Adipocyte (in vitro differentiated cells): ENCODE measurements at regions not wholly inside any gene's neighbourhood (a gene's known extent, or its start where the extent isn't known, plus 50 kb on each side); places are given as distances from the start of the nearest gene placed in this dataset.
"Not testable (repeated sequence)": the region's sequence is repeated elsewhere in the genome, so short reads cannot be mapped to it uniquely, and the experiment has no call there.

Experiments
- DNase-seq: peaks from one replicate; pipeline ENCODE4 v3.0.0-alpha.2; 2015; ENCODE audit warnings: low read depth
- H3K27me3 ChIP-seq: replicated peaks from 2 replicates; pipeline ENCODE4 v1.7.0; 2013; ENCODE audit warnings: mild to moderate bottlenecking, low read length, moderate library complexity; ENCODE audit not compliant: control insufficient read depth, insufficient read depth
- H3K36me3 ChIP-seq: 2 replicates; pipeline ENCODE4 v1.7.0; 2013; ENCODE audit warnings: low read length, mild to moderate bottlenecking, moderate library complexity; ENCODE audit not compliant: control insufficient read depth, insufficient read depth, severe bottlenecking
- H3K4me1 ChIP-seq: 2 replicates; pipeline ENCODE4 v1.7.0; 2013; ENCODE audit warnings: mild to moderate bottlenecking, low read length, moderate library complexity; ENCODE audit not compliant: control insufficient read depth, insufficient read depth
- H3K4me3 ChIP-seq: 2 replicates; pipeline ENCODE4 v1.7.0; 2013; ENCODE audit warnings: mild to moderate bottlenecking, low read length, moderate library complexity
- H3K9ac ChIP-seq: 2 replicates; pipeline ENCODE4 v1.7.0; 2013; ENCODE audit warnings: mild to moderate bottlenecking, low read length, moderate library complexity
- H3K9me3 ChIP-seq: 2 replicates; pipeline ENCODE4 v1.7.0; 2013; ENCODE audit warnings: mild to moderate bottlenecking, low read length, moderate library complexity; ENCODE audit not compliant: control insufficient read depth

DNA sequence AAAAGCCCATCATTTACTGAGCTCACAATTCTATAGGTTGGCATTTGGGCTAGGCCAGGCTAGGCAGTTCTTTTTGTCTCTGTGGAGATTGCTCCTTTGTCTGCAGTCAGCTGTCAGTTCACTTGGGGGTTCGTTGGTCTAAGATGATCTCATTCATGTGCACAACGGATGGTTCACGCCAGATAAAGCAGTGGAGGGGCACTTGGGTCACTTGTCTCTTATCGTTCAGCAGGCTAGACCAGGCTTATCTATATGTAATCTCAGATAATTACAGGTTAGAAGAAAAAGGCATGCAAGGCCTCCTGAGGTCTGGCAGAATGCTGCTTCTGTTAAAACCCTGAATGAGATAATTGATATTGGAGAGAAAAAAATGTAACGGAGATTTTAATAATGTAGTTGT is 119.0 kb upstream of the ATP2B1 start:
- DNase-seq: no peak
- H3K4me1 ChIP-seq: no peaks in the 10 kb centered on the region
- no peaks in the 10 kb centered on the region for H3K27me3 ChIP-seq
- no peak overlapping the region for H3K9ac ChIP-seq
- no peak overlapping the region for H3K4me3 ChIP-seq
- no peaks in the 10 kb centered on the region for H3K9me3 ChIP-seq
- H3K36me3 ChIP-seq: no peaks in the 10 kb centered on the region

- Histone ChIP-seq H3K36me3 (no peaks in the 10 kb centered on the region), H3K9me3 (no peaks in the 10 kb centered on the region), H3K4me3 (no peak overlapping the region), H3K27me3 (no peaks in the 10 kb centered on the region), H3K9ac (no peak overlapping the region), H3K4me1 (no peaks in the 10 kb centered on the region)
- no peak for DNase-seq
Observed at GRCh38 chr12:89826468-89826867, 117.8 kb upstream of the ATP2B1 start.

GRCh38 chr12:89825591-89826449 is 117.2 kb upstream of the ATP2B1 start:
- H3K9me3 ChIP-seq: no peaks in the 10 kb centered on the region
- no peaks in the 10 kb centered on the region for H3K36me3 ChIP-seq
- no peak overlapping the region for H3K9ac ChIP-seq
- H3K4me1 ChIP-seq: no peaks in the 10 kb centered on the region
- DNase-seq: no peak
- H3K27me3 ChIP-seq: no peaks in the 10 kb centered on the region
- H3K4me3 ChIP-seq: no peak overlapping the region

GRCh38 chr12:89824822-89825221 is 116.2 kb upstream of the ATP2B1 start:
- H3K9ac ChIP-seq: no peak overlapping the region
- no peak for DNase-seq
- no peaks in the 10 kb centered on the region for H3K36me3 ChIP-seq
- no peaks in the 10 kb centered on the region for H3K9me3 ChIP-seq
- H3K27me3 ChIP-seq: no peaks in the 10 kb centered on the region
- H3K4me1 ChIP-seq: no peaks in the 10 kb centered on the region
- no peak overlapping the region for H3K4me3 ChIP-seq

DNA sequence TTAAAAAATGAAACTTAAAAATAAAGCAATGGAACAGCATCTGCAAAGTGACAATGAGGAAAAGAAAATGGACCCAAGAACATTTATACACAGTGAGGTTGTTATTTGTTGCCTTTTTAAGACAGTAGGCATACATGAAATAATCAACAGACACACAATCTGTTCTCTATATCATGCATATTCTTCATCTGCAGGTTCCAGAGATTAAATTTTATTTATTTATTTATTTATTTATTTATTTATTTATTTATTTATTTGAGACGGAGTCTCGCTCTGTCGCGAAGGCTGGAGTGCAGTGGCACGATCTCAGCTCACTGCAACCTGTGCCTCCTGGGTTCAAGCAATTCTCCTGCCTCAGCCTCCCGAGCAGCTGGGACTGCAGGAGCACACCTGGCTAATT is 114.4 kb upstream of the ATP2B1 start:
- not testable (repeated sequence) for H3K4me1 ChIP-seq, H3K27me3 ChIP-seq, DNase-seq, H3K9ac ChIP-seq, H3K9me3 ChIP-seq, H3K36me3 ChIP-seq, H3K4me3 ChIP-seq

DNA sequence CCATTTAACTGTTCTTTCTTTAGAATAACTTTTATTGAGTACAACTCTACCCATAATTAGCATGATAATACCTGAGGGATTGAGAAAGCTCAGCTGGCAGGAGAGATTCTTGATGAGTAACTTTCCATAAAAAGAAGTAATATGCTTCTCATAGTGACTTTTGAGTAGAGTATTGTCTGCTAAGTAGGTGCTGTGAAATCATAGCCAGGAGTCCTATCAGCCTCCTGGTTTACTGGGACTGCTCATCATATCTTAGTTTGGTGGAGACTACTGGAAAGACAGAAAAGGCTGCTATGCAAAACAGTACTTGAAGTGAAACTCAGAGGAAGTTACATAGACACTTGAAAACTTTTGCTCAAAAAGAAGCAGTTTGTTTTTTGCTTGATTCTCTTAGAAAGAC is 113.3 kb upstream of the ATP2B1 start:
- H3K36me3 ChIP-seq: no peaks in the 10 kb centered on the region
- H3K9me3 ChIP-seq: no peaks in the 10 kb centered on the region
- H3K9ac ChIP-seq: no peak overlapping the region
- no peaks in the 10 kb centered on the region for H3K4me1 ChIP-seq
- no peaks in the 10 kb centered on the region for H3K27me3 ChIP-seq
- H3K4me3 ChIP-seq: no peak overlapping the region
- DNase-seq: no peak

GRCh38 chr12:89817501-89818226 is 109.0 kb upstream of the ATP2B1 start:
- Histone ChIP-seq H3K4me3 (no peak overlapping the region), H3K4me1 (no peaks in the 10 kb centered on the region), H3K9me3 (no peaks in the 10 kb centered on the region), H3K9ac (no peak overlapping the region), H3K36me3 (no peaks in the 10 kb centered on the region), H3K27me3 (no peaks in the 10 kb centered on the region)
- DNase-seq: peak; percentile 38

DNA sequence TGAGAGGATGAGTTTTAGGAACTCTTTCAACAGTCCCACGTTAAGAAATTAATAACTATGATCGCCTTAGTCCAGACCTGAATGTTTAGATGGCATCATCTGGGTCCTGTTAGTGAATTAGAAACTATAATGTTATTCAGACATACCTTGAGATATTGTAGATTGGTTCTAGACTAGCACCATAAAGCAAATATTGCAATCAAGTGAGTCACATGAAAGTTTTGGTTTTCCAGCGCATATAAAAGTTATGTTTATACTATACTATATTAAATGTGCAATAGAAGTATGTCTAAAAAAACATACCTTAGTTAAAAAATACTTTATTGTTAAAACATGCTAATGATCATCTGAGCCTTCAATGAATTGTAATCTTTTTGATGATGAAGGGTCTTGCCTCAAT is 106.6 kb upstream of the ATP2B1 start:
- no peaks in the 10 kb centered on the region for H3K9me3 ChIP-seq
- H3K9ac ChIP-seq: no peak overlapping the region
- no peak for DNase-seq
- no peaks in the 10 kb centered on the region for H3K36me3 ChIP-seq
- H3K27me3 ChIP-seq: no peaks in the 10 kb centered on the region
- H3K4me1 ChIP-seq: no peaks in the 10 kb centered on the region
- no peak overlapping the region for H3K4me3 ChIP-seq

DNA sequence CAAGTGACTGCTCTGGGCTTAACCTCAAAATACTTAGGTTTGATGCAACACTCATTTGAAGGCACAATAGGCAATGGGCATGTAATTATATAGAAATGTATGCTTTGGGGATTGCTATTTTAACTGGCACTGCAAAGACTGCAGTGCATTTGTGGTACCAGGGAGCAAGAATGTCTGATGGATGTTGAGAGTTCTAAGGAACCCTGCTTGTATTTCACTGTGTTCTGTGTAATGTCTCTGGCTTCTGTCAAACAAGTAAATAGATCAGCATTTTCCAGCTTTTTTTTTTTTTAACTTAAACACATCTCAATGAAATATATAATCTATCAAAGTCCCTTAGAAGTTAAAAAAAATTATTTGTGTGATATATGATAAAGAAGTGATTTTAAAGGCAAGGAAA is 94.8 kb upstream of the ATP2B1 start:
- no peak for DNase-seq
- Histone ChIP-seq H3K36me3 (no peaks in the 10 kb centered on the region), H3K9ac (no peak overlapping the region), H3K4me1 (no peaks in the 10 kb centered on the region), H3K9me3 (no peaks in the 10 kb centered on the region), H3K27me3 (no peaks in the 10 kb centered on the region), H3K4me3 (no peak overlapping the region)

- H3K4me3 ChIP-seq: no peak overlapping the region
- no peak for DNase-seq
Observed at GRCh38 chr12:89801284-89801683, 92.6 kb upstream of the ATP2B1 start.

DNA sequence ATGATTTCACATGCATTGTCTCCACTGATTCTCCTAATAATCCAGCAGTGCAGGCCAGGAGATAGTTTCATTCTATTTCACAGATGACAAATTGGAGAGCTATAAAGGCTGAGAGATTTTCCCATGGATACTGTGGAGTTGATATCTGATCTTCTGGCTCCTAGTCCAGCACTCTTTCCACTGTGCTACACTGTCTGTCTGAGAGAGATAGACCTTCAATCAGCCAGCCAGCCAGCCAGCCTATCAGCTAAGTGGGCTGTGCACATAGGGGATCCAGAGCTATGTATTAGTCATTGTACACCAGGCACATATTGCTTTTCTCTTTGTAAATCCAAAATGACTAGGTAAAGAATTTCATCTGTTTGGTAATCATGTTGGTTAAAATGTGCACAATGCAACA is 91.8 kb upstream of the ATP2B1 start:
- no peaks in the 10 kb centered on the region for H3K9me3 ChIP-seq
- no peak for DNase-seq
- no peaks in the 10 kb centered on the region for H3K36me3 ChIP-seq
- H3K4me1 ChIP-seq: no peaks in the 10 kb centered on the region
- no peaks in the 10 kb centered on the region for H3K27me3 ChIP-seq
- H3K4me3 ChIP-seq: no peak overlapping the region
- no peak overlapping the region for H3K9ac ChIP-seq

More at GRCh38 chr12:89801284-89801683, 92.6 kb upstream of the ATP2B1 start:
- no peaks in the 10 kb centered on the region for H3K9me3 ChIP-seq
- no peaks in the 10 kb centered on the region for H3K27me3 ChIP-seq
- H3K9ac ChIP-seq: no peak overlapping the region
- no peaks in the 10 kb centered on the region for H3K36me3 ChIP-seq
- H3K4me1 ChIP-seq: no peaks in the 10 kb centered on the region
